Common myeloid progenitor, CD34-positive (primary cell): ENCODE measurements at regions not wholly inside any gene's neighbourhood (a gene's known extent, or its start where the extent isn't known, plus 50 kb on each side); places are given as distances from the start of the nearest gene placed in this dataset.
A peak's percentile ranks its signal among the peaks of the same experiment; 100 is the strongest.

Experiments used
- CTCF ChIA-PET: fragments of 350-600 bp; sonication (Branson Sonifier 250); formaldehyde crosslinking; loops from one replicate; lab custom pipeline; 2021; ENCODE audit warnings: antibody characterized with exemption; lab: Charles Lee
- POLR2A ChIA-PET: fragments of 350-600 bp; sonication (Branson Sonifier 250); formaldehyde crosslinking; loops from one replicate; lab custom pipeline; 2021; ENCODE audit warnings: antibody characterized with exemption; lab: Charles Lee
- DNase-seq, 3 donors: peaks; one replicate each; pipeline versions ENCODE4 v3.0.0 to v3.0.0-alpha.2; 2013
- H3K27ac ChIP-seq, 2 experiments: 1 replicate in 1 of 2; 2 replicates in 1 of 2; pipeline ENCODE4 v1.7.0; 2013; ENCODE audit warnings: inconsistent platforms in 2 of 2, low read length in 2 of 2, mild to moderate bottlenecking in 2 of 2, low read depth in 1 of 2, moderate library complexity in 1 of 2; ENCODE audit not compliant: severe bottlenecking in 2 of 2, insufficient read depth in 1 of 2, poor library complexity in 1 of 2
- H3K27me3 ChIP-seq, 5 experiments: replicated peaks in 2 of 5; 1 replicate in 3 of 5; 2 replicates in 2 of 5; pipeline versions ENCODE4 v1.6.1 to v1.7.0; 2013; ENCODE audit warnings: low read length in 4 of 5, mild to moderate bottlenecking in 2 of 5, moderate library complexity in 2 of 5, inconsistent platforms in 1 of 5; ENCODE audit not compliant: insufficient read depth in 5 of 5, control insufficient read depth in 4 of 5
- H3K36me3 ChIP-seq, 4 experiments: 1 replicate in 2 of 4; 2 replicates in 2 of 4; pipeline versions ENCODE4 v1.6.1 to v1.7.0; 2013; ENCODE audit warnings: low read length in 3 of 4, control low read depth in 1 of 4, mild to moderate bottlenecking in 1 of 4; ENCODE audit not compliant: control insufficient read depth in 4 of 4, insufficient read depth in 4 of 4
- H3K4me1 ChIP-seq, 4 experiments: 1 replicate in 3 of 4; 2 replicates in 1 of 4; pipeline versions ENCODE4 v1.6.1 to v1.7.1; 2013; ENCODE audit warnings: low read length in 3 of 4, mild to moderate bottlenecking in 3 of 4, control low read depth in 1 of 4, inconsistent platforms in 1 of 4, moderate library complexity in 1 of 4; ENCODE audit not compliant: control insufficient read depth in 4 of 4, insufficient read depth in 4 of 4; ENCODE audit errors: control extremely low read depth in 1 of 4
- H3K4me3 ChIP-seq, 7 experiments: 1 replicate in 4 of 7; 2 replicates in 3 of 7; pipeline versions ENCODE4 v1.5.1 to v1.7.0; 2013; ENCODE audit warnings: mild to moderate bottlenecking in 7 of 7, low read length in 6 of 7, moderate library complexity in 6 of 7, inconsistent platforms in 2 of 7, low read depth in 2 of 7, control low read depth in 1 of 7; ENCODE audit not compliant: insufficient read depth in 4 of 7, control insufficient read depth in 1 of 7; ENCODE audit errors: extremely low read depth in 1 of 7
- H3K9me3 ChIP-seq, 5 experiments: 1 replicate in 4 of 5; 2 replicates in 1 of 5; pipeline versions ENCODE4 v1.6.1 to v1.7.1; 2013; ENCODE audit warnings: low read length in 4 of 5, mild to moderate bottlenecking in 2 of 5, inconsistent platforms in 1 of 5, low read depth in 1 of 5, moderate library complexity in 1 of 5; ENCODE audit not compliant: control insufficient read depth in 4 of 5, insufficient read depth in 2 of 5; ENCODE audit errors: control extremely low read depth in 1 of 5
- WGBS: methylation state at CpG from one replicate; pipeline ENCODE4 v1.1.5; 2013; ENCODE audit not compliant: insufficient coverage; 5-methylcytosine and 5-hydroxymethylcytosine counted together

- POLR2A ChIA-PET = interaction anchor here (1.0 kb wide), 1 partner anchor 52 kb away, joined by 3 read pairs; no protein-coding TSS in a partner anchor
- Histone ChIP-seq H3K9me3 (no peaks in the 10 kb centered on the region), H3K36me3 (no peaks in the 10 kb centered on the region), H3K4me1 (peaks cover 10 to 29% (median 25%) of the 10 kb centered on the region in 4 experiments), H3K27ac (peak overlapping the region in 1 of 2 experiments; percentile 25), H3K27me3 (peaks cover 0 to 24% (median 13%) of the 10 kb centered on the region in 5 experiments), H3K4me3 (no peak overlapping the region)
- DNase-seq = no peak
- WGBS = 98% methylated on average over 8 of the region's 10 CpGs
- CTCF ChIA-PET = interaction anchor here (0.9 to 1.4 kb wide), 3 partner anchors 8 to 74 kb away, joined by 3 to 6 read pairs (median 3); no protein-coding TSS in a partner anchor
Measured at GRCh38 chr7:140229101-140229525, 52.3 kb upstream of the KDM7A start.
